ENCODE measurements at regions not wholly inside any gene's neighbourhood (a gene's known extent, or its start where the extent isn't known, plus 50 kb on each side); places are given as distances from the start of the nearest gene placed in this dataset.

DNA sequence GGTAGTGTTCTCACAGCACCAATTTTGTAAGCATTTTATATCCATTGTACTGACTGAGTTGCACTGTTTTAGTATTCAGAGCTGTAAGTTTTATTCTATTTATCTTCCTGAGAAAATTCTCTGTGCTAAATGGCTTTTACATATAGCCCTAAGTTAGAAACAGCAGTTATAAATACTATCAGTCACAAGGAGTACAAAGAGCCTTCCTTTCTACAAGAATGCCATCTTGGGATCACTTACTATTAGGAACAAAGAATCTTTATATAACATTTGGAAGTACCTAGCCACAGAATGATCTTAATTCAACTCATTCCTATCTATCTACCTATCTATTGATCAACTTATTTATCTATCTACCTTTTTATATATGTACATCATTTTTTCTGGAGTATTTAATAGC lies 423.9 kb upstream of the RGS18 start:
- H3K9me3 ChIP-seq (replicated peaks; ENCODE audit: control insufficient read depth, insufficient read depth, low read length), result no peaks in the 10 kb centered on the region
- intact Hi-C loops (cut with micrococcal nuclease; ENCODE audit: unreplicated experiment) (no loop called here), in situ Hi-C loops (cut with MboI) (no loop called here)
- no peaks in the 10 kb centered on the region for H4K20me1 ChIP-seq (ENCODE audit: control insufficient read depth, insufficient read depth)
- no peaks in the 10 kb centered on the region for H3K27me3 ChIP-seq (replicated peaks in 1 of 2; ENCODE audit: control insufficient read depth in 2 of 2, insufficient read depth in 2 of 2, low read length in 1 of 2)
- no peak overlapping the region for H3K27ac ChIP-seq (ENCODE audit: control insufficient read depth, insufficient read depth)
- no peaks in the 10 kb centered on the region for H3K79me2 ChIP-seq (ENCODE audit: control insufficient read depth, insufficient read depth, low read length)
- ChIA-PET POLR2A (no interaction called here), CTCF (interaction anchor here (0.7 kb wide), 1 partner anchor 9 kb away, joined by 3 read pairs; no protein-coding TSS in a partner anchor), SMC1A (ENCODE audit: uncharacterized antibody, unreplicated experiment) (interaction anchor here (1.2 kb wide), 1 partner anchor 35 kb away, joined by 3 read pairs; no protein-coding TSS in a partner anchor), RAD21 (ENCODE audit: unreplicated experiment) (no interaction called here)
- no peak overlapping the region for H3K9ac ChIP-seq (ENCODE audit: control insufficient read depth, insufficient read depth, low read length)
- H3K4me3 ChIP-seq, result no peak overlapping the region
- TF ChIP-seq GATAD2B (conservative IDR thresholded peaks at IDR 0.05; ENCODE audit: low read depth) (no peak), BRCA1 (IDR thresholded peaks at IDR 0.05; ENCODE audit: low read depth, low read length) (no peak), RELA (IDR thresholded peaks at IDR 0.05; ENCODE audit: borderline replicate concordance, partially characterized antibody) (no peak), SIN3A (IDR thresholded peaks at IDR 0.05; ENCODE audit: low read depth, low read length) (no peak), CHD1 (IDR thresholded peaks at IDR 0.05; ENCODE audit: low read depth, low read length) (no peak)
- DNase-seq (ENCODE audit: low read depth, low spot score), result no peak
- no peaks in the 10 kb centered on the region for H3K36me3 ChIP-seq (ENCODE audit: control insufficient read depth in 2 of 2, insufficient read depth in 2 of 2, low read length in 1 of 2)
- no peak for FAIRE-seq
- no peaks in the 10 kb centered on the region for H3K4me1 ChIP-seq (ENCODE audit: control insufficient read depth, insufficient read depth, low read length)
- no peak overlapping the region for H2AFZ ChIP-seq (ENCODE audit: control insufficient read depth, low read depth, low read length)
- no peak for ATAC-seq
- no peak overlapping the region for H3K4me2 ChIP-seq (ENCODE audit: control insufficient read depth, insufficient read depth)
- no TSS peak for BruUV-seq (replicated peaks)

DNA sequence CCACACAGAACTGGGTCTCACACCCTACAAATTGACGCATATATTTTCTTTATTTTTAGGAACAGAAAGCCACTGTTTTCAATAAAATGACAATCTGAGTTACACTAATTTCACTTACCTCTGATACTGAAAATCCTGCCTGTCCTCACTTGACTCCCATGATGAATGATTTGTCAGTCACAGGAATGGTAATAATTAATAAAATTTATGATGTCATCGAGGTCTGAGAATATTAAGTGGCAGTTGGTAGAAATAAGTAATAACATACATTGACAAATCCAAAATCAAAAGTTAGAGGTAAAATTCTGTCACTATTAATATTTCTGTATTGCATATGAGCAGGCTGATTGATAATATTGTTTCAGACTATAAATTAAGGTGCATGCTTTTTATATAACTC lies 418.7 kb upstream of the RGS18 start:
- no peaks in the 10 kb centered on the region for H4K20me1 ChIP-seq (ENCODE audit: control insufficient read depth, insufficient read depth)
- no peaks in the 10 kb centered on the region for H3K4me1 ChIP-seq (ENCODE audit: control insufficient read depth, insufficient read depth, low read length)
- H3K4me2 ChIP-seq (ENCODE audit: control insufficient read depth, insufficient read depth), result no peak overlapping the region
- no peaks in the 10 kb centered on the region for H3K9me3 ChIP-seq (replicated peaks; ENCODE audit: control insufficient read depth, insufficient read depth, low read length)
- in situ Hi-C loops (cut with MboI), result no loop called here
- ChIA-PET RAD21 (ENCODE audit: unreplicated experiment) (no interaction called here), POLR2A (no interaction called here), SMC1A (ENCODE audit: uncharacterized antibody, unreplicated experiment) (interaction anchor here (1.4 kb wide), 1 partner anchor 13 kb away, joined by 4 read pairs; no protein-coding TSS in a partner anchor), CTCF (interaction anchor here (0.6 to 1.2 kb wide), 2 partner anchors 10 to 431 kb away, joined by 3 to 4 read pairs; no protein-coding TSS in a partner anchor)
- no peak for FAIRE-seq
- no peak for ATAC-seq
- intact Hi-C loops (cut with micrococcal nuclease; ENCODE audit: unreplicated experiment), result no loop called here
- no peaks in the 10 kb centered on the region for H3K36me3 ChIP-seq (ENCODE audit: control insufficient read depth in 2 of 2, insufficient read depth in 2 of 2, low read length in 1 of 2)
- H2AFZ ChIP-seq (ENCODE audit: control insufficient read depth, low read depth, low read length), result no peak overlapping the region
- no peak for TF ChIP-seq SMAD5 (IDR thresholded peaks at IDR 0.05; ENCODE audit: low read depth)
- TF ChIP-seq ATF7 (IDR thresholded peaks at IDR 0.05; ENCODE audit: low read depth), result peak; percentile 32; the same call in 1 of the 2 replicates
- TF ChIP-seq POU2F2 (IDR thresholded peaks at IDR 0.05; ENCODE audit: borderline replicate concordance, low read depth, low read length), result no peak
- no peak for TF ChIP-seq RCOR1 (conservative IDR thresholded peaks at IDR 0.05; ENCODE audit: low read depth, low read length)
- TF ChIP-seq, protein P1, sequence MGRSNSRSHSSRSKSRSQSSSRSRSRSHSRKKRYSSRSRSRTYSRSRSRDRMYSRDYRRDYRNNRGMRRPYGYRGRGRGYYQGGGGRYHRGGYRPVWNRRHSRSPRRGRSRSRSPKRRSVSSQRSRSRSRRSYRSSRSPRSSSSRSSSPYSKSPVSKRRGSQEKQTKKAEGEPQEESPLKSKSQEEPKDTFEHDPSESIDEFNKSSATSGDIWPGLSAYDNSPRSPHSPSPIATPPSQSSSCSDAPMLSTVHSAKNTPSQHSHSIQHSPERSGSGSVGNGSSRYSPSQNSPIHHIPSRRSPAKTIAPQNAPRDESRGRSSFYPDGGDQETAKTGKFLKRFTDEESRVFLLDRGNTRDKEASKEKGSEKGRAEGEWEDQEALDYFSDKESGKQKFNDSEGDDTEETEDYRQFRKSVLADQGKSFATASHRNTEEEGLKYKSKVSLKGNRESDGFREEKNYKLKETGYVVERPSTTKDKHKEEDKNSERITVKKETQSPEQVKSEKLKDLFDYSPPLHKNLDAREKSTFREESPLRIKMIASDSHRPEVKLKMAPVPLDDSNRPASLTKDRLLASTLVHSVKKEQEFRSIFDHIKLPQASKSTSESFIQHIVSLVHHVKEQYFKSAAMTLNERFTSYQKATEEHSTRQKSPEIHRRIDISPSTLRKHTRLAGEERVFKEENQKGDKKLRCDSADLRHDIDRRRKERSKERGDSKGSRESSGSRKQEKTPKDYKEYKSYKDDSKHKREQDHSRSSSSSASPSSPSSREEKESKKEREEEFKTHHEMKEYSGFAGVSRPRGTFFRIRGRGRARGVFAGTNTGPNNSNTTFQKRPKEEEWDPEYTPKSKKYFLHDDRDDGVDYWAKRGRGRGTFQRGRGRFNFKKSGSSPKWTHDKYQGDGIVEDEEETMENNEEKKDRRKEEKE (IDR thresholded peaks at IDR 0.05), result no peak
- H3K27ac ChIP-seq (ENCODE audit: control insufficient read depth, insufficient read depth), result no peak overlapping the region
- BruUV-seq (replicated peaks), result no TSS peak
- H3K79me2 ChIP-seq (ENCODE audit: control insufficient read depth, insufficient read depth, low read length), result no peaks in the 10 kb centered on the region
- DNase-seq (ENCODE audit: low read depth, low spot score), result no peak
- 22% methylated on average over 2 of the region's 2 CpGs for WGBS (ENCODE audit: insufficient coverage, insufficient replicate concordance, low lambda C conversion rate, missing lambda C conversion rate)
- no peak overlapping the region for H3K9ac ChIP-seq (ENCODE audit: control insufficient read depth, insufficient read depth, low read length)
- H3K4me3 ChIP-seq, result no peak overlapping the region
- no peaks in the 10 kb centered on the region for H3K27me3 ChIP-seq (replicated peaks in 1 of 2; ENCODE audit: control insufficient read depth in 2 of 2, insufficient read depth in 2 of 2, low read length in 1 of 2)

All from GM12878 (cell line).